Medulla oblongata (tissue), 1 donor: ENCODE measurements at regions not wholly inside any gene's neighbourhood (a gene's known extent, or its start where the extent isn't known, plus 50 kb on each side); places are given as distances from the start of the nearest gene placed in this dataset.
A peak's percentile ranks its signal among the peaks of the same experiment; 100 is the strongest.
"Not testable (repeated sequence)": the region's sequence is repeated elsewhere in the genome, so short reads cannot be mapped to it uniquely, and the experiment has no call there.

Source experiments
- DNase-seq: peaks from one replicate; pipeline ENCODE4 v3.0.0-alpha.2; 2015; ENCODE audit errors: extremely low spot score

- DNase-seq = no peak
These were observed 755.7 kb downstream of the MCTP2 start for GRCh38 chr15:94987085-94987484.

- DNase-seq = no peak
These were observed 760.4 kb downstream of the MCTP2 start for GRCh38 chr15:94991718-94992117.

- DNase-seq = no peak
These were observed 778.3 kb downstream of the MCTP2 start for GRCh38 chr15:95009635-95010034.

- no peak for DNase-seq
These were observed 782.0 kb downstream of the MCTP2 start for GRCh38 chr15:95013381-95013780.

GRCh38 chr15:95016511-95017229, 785.3 kb downstream of the MCTP2 start:
- DNase-seq = no peak

- peak; percentile 19 for DNase-seq
These were observed 786.4 kb downstream of the MCTP2 start for GRCh38 chr15:95017666-95018328.

GRCh38 chr15:95018888-95019545, 787.7 kb downstream of the MCTP2 start:
- no peak for DNase-seq

- no peak for DNase-seq
These were observed 788.5 kb downstream of the MCTP2 start for GRCh38 chr15:95019907-95020306.

- DNase-seq = no peak
These were observed 790.5 kb downstream of the MCTP2 start for GRCh38 chr15:95021816-95022215.

GRCh38 chr15:95024351-95024750, 793.0 kb downstream of the MCTP2 start:
- no peak for DNase-seq

- no peak for DNase-seq
These were observed 794.8 kb downstream of the MCTP2 start for GRCh38 chr15:95025924-95026728.

- no peak for DNase-seq
These were observed 796.6 kb downstream of the MCTP2 start for GRCh38 chr15:95027981-95028380.

GRCh38 chr15:95032156-95032555, 800.8 kb downstream of the MCTP2 start:
- DNase-seq = no peak

GRCh38 chr15:95035106-95035505, 803.7 kb downstream of the MCTP2 start:
- DNase-seq = no peak

- no peak for DNase-seq
These were observed 809.9 kb downstream of the MCTP2 start for GRCh38 chr15:95041297-95041696.

GRCh38 chr15:95043236-95043932, 812.0 kb downstream of the MCTP2 start:
- not testable (repeated sequence) for DNase-seq

GRCh38 chr15:95043933-95044313, 812.6 kb downstream of the MCTP2 start:
- no peak for DNase-seq

GRCh38 chr15:95044745-95045417, 813.5 kb downstream of the MCTP2 start:
- DNase-seq = no peak

- DNase-seq = no peak
These were observed 820.5 kb downstream of the MCTP2 start for GRCh38 chr15:95051861-95052260.

- DNase-seq = no peak
These were observed 828.1 kb downstream of the MCTP2 start for GRCh38 chr15:95059346-95059905.
